HG03159 (cell line): ENCODE measurements at regions not wholly inside any gene's neighbourhood (a gene's known extent, or its start where the extent isn't known, plus 50 kb on each side); places are given as distances from the start of the nearest gene placed in this dataset.
"Not testable (repeated sequence)": the region's sequence is repeated elsewhere in the genome, so short reads cannot be mapped to it uniquely, and the experiment has no call there.

Experiments used
- ATAC-seq: cut with Tn5 transposase; IDR thresholded peaks from one replicate; pipeline ENCODE4 v1.9.1; 2021; ENCODE audit warnings: mild to moderate bottlenecking, moderate library complexity; ENCODE audit not compliant: unreplicated experiment

DNA sequence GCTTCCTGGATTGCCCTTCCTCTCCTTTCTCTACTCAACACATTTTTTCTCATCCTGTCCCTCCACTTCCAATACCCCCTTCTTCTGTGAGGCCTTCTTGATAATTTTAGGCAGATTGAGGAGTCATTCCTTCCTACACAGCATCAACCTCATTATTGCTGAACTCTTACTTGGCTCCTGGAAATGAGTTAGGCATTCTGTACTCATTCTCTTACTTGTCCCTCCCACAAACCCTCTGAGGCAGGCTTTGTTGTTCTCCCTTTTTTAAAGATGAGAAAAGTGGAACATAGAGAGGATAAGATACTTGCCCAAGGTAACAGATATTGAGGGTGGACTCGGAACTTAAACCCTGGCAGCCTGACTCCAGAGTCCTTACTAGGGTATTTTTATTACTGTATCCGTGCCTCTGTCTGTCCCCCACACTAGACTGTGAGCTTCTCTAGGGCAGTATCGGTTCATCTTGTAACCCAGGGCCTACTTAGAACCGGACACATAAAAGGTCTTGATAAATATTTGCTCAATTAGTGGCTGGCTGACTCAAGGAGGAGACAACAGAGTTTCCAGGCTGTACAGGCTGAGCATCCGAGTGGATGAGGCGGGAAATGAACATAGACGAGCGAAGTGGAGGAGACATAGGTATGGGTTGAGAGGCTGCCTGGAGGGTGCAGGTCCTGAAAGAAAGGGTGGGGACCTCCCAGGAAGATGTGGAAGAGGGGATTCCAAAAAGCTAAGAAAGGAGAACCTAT lies 148.7 kb upstream of the ATP2B2 start:
- ATAC-seq: no peak

DNA sequence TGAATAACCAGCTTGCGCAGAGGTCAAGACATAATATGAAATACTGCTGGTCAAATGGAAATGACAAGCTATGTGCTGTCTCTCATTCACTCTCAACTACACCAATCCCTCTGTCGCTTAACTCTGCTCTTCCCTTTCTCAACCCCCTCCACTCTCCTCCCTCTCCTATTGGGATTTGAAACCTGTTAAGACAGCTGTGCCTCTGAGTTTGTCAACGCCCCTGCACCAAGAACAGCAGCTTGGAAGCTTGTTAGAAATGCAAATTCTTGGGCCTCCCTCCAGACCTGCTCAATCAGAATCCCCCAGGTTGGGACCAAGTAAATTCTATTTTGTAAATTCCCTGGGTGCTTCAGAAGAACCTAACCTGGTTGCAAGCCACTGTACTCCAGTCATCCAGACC lies 149.7 kb upstream of the ATP2B2 start:
- no peak for ATAC-seq

- ATAC-seq: not testable (repeated sequence)
These were observed 152.0 kb upstream of the ATP2B2 start for GRCh38 chr3:10657339-10657738.

- no peak for ATAC-seq
These were observed 150.4 kb upstream of the SLC6A11 start for GRCh38 chr3:10665592-10665991.

- no peak for ATAC-seq
These were observed 149.4 kb upstream of the SLC6A11 start for GRCh38 chr3:10666621-10667020.

GRCh38 chr3:10667269-10667668 lies 148.8 kb upstream of the SLC6A11 start:
- ATAC-seq: no peak

GRCh38 chr3:10667901-10668476 lies 148.0 kb upstream of the SLC6A11 start:
- no peak for ATAC-seq

DNA sequence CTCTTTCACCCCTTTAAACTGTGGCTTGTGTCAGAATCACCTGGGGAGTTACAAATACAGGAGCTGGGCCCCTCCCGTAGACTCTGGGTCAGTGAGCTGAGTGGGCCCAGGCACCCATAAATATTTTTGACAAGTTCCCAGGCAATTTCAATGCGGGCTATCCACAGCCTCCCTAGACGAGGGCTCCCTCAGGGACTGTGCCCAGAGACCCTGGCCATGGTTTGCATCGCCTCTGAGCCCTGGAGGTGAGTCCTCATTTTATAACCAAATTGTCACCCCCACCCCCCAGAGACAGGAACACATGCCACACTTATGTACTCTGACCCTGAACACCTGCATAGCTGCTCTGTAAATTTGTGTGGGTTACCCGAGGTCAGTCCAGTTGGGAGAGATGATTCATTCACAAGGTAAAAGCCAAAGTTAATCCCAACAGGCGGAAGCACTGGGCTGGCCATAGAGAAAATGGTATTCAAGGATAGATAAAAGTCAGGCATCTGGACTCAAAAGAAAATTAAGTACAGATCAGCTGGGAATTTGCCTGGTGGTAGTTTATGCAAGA lies 146.5 kb upstream of the SLC6A11 start:
- ATAC-seq: no peak

GRCh38 chr3:10672422-10672821 lies 143.6 kb upstream of the SLC6A11 start:
- no peak for ATAC-seq

DNA sequence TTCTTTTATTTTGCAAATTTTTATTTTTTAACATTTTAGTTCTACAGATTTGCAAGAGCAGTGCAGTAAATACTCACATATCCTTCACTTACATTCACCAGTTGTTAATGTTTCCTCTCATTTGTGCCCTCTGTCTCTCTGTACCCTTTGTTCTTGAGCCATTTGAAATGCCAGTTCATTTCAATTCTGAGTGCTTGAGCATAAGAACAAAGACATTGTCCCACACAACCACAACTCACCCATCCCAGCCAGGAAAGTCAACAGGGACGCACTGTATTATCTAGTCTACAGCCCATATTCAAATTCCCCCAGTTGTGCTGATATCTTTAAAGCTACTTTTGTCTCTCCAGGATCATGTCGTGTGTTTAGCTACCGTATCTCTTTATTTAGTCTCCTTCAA lies 141.4 kb upstream of the SLC6A11 start:
- ATAC-seq: no peak

GRCh38 chr3:10676905-10677304 lies 139.1 kb upstream of the SLC6A11 start:
- ATAC-seq: no peak

DNA sequence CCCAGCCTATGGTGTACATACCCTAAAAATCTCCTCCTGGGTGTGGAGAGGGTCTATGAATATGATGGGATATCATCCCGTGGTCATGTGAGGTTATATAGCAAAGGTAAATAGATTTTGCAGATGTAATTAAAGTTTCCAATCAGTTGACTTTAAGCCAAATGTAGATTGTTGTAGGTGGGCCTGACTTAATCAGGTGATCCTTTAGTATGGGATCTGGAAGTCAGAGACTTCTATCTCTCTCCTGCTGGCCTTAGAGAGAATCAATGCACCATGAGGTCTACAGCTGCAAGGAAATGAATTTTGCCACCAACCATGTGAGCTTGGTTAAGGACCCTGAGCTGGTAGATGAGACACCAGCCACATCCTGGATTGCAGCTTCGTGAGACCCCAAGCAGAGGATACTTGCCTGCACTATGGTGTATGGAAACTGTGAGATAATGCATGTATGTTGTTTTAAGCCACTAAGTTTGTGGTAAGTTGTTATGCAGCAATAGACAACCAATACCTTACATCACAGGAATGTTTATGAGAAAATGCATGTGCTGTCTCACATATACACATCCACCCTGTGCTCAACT lies 137.1 kb upstream of the SLC6A11 start:
- no peak for ATAC-seq

GRCh38 chr3:10680796-10681195 lies 135.2 kb upstream of the SLC6A11 start:
- ATAC-seq: no peak

GRCh38 chr3:10682692-10683091 lies 133.3 kb upstream of the SLC6A11 start:
- no peak for ATAC-seq

GRCh38 chr3:10683106-10683505 lies 132.9 kb upstream of the SLC6A11 start:
- ATAC-seq: no peak

GRCh38 chr3:10688126-10688525 lies 127.9 kb upstream of the SLC6A11 start:
- no peak for ATAC-seq

DNA sequence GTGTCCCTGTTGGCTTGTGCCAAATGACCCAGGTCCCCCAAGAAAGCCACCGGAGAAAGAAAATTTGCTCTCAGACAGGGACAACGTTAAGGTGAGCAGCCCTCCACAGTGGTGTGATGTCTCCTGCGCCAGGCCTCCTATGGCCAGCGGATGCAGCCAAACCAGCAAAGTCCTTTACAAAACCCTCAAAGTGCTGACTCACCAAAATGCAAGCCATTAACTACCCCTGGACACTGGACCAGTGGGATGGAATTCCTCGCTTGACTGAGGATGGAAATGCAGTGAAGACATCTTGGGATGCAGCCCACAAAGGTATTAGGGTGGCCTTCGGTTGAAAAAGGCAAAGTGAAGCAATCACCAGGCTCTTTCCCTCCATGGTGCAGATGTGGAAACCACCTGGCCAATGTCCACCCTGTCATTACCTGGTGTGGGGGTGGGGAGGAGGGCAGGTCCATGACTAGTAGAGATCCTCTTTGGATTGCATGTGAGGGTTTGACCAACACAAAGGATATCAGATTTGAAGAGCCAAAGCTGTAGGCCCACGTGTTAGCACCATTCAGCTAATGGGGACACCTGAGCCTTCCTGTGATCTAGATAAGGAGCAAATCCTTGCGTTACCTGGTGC lies 127.4 kb upstream of the SLC6A11 start:
- ATAC-seq: no peak

GRCh38 chr3:10692039-10692622 lies 123.9 kb upstream of the SLC6A11 start:
- ATAC-seq: no peak

- no peak for ATAC-seq
These were observed 122.6 kb upstream of the SLC6A11 start for GRCh38 chr3:10693457-10693856.

DNA sequence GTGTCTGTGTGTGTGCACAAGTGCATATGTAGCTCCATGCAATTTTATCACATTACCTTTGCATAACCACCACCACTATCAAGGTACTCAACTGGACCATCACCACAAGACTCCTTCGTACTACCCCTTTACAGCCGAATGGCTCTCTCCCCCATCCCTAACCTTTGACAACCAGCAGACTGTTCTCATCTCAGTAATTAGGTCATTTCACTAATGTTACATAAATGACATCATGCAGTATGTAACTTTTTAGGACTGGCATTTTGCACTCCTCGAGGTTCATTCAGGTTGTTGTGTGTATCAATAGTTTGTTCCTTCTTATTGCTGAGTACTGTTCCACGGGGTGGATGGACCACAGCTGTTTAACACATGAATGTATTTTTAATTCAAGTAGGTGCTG lies 121.8 kb upstream of the SLC6A11 start:
- ATAC-seq: no peak

- ATAC-seq: not testable (repeated sequence)
These were observed 120.8 kb upstream of the SLC6A11 start for GRCh38 chr3:10695186-10695585.
